HG02870 (cell line): ENCODE measurements at regions not wholly inside any gene's neighbourhood (a gene's known extent, or its start where the extent isn't known, plus 50 kb on each side); places are given as distances from the start of the nearest gene placed in this dataset.
"Not testable (repeated sequence)": the region's sequence is repeated elsewhere in the genome, so short reads cannot be mapped to it uniquely, and the experiment has no call there.

Experiments
- ATAC-seq: cut with Tn5 transposase; IDR thresholded peaks from one replicate; pipeline ENCODE4 v1.9.1; 2021; ENCODE audit warnings: mild to moderate bottlenecking, moderate library complexity; ENCODE audit not compliant: unreplicated experiment

- ATAC-seq, result not testable (repeated sequence)
These were observed 153.9 kb upstream of the PLGLB2 start for GRCh38 chr2:87593784-87594610.

GRCh38 chr2:87594611-87594992 lies 153.3 kb upstream of the PLGLB2 start:
- not testable (repeated sequence) for ATAC-seq

GRCh38 chr2:87595017-87595416 lies 152.9 kb upstream of the PLGLB2 start:
- not testable (repeated sequence) for ATAC-seq

GRCh38 chr2:87600961-87601360 lies 146.9 kb upstream of the PLGLB2 start:
- not testable (repeated sequence) for ATAC-seq

- not testable (repeated sequence) for ATAC-seq
These were observed 145.8 kb upstream of the PLGLB2 start for GRCh38 chr2:87602118-87602517.

GRCh38 chr2:87602728-87603127 lies 145.2 kb upstream of the PLGLB2 start:
- ATAC-seq, result not testable (repeated sequence)

GRCh38 chr2:87603418-87604278 lies 144.2 kb upstream of the PLGLB2 start:
- ATAC-seq, result not testable (repeated sequence)

- ATAC-seq, result not testable (repeated sequence)
These were observed 143.5 kb upstream of the PLGLB2 start for GRCh38 chr2:87604279-87604818.

GRCh38 chr2:87604980-87605379 lies 142.9 kb upstream of the PLGLB2 start:
- not testable (repeated sequence) for ATAC-seq

- ATAC-seq, result not testable (repeated sequence)
These were observed 139.3 kb upstream of the PLGLB2 start for GRCh38 chr2:87608377-87609166.

GRCh38 chr2:87610974-87611373 lies 136.9 kb upstream of the PLGLB2 start:
- not testable (repeated sequence) for ATAC-seq

GRCh38 chr2:87611416-87611815 lies 136.5 kb upstream of the PLGLB2 start:
- ATAC-seq, result not testable (repeated sequence)

- not testable (repeated sequence) for ATAC-seq
These were observed 135.9 kb upstream of the PLGLB2 start for GRCh38 chr2:87611956-87612355.

GRCh38 chr2:87614829-87615434 lies 133.0 kb upstream of the PLGLB2 start:
- not testable (repeated sequence) for ATAC-seq

GRCh38 chr2:87619121-87619520 lies 128.8 kb upstream of the PLGLB2 start:
- not testable (repeated sequence) for ATAC-seq

GRCh38 chr2:87621139-87621538 lies 126.7 kb upstream of the PLGLB2 start:
- not testable (repeated sequence) for ATAC-seq

GRCh38 chr2:87622720-87623119 lies 125.2 kb upstream of the PLGLB2 start:
- not testable (repeated sequence) for ATAC-seq

GRCh38 chr2:87629491-87630458 lies 118.1 kb upstream of the PLGLB2 start:
- not testable (repeated sequence) for ATAC-seq

- not testable (repeated sequence) for ATAC-seq
These were observed 117.0 kb upstream of the PLGLB2 start for GRCh38 chr2:87630892-87631291.
